Right lobe of liver (tissue), 4 donors: ENCODE measurements at regions not wholly inside any gene's neighbourhood (a gene's known extent, or its start where the extent isn't known, plus 50 kb on each side); places are given as distances from the start of the nearest gene placed in this dataset.

Experiments
- CTCF ChIP-seq, 4 donors: fragments of 200-600 bp in 3 of 4; fragments of 450-650 bp in 1 of 4; IDR thresholded peaks; one replicate each; pipeline versions ENCODE4 v1.5.1 to v1.8.0; 2016 to 2022; ENCODE audit warnings: antibody characterized with exemption in 4 of 4, mild to moderate bottlenecking in 2 of 4
- POLR2A ChIP-seq: fragments of 450-650 bp; IDR thresholded peaks from one replicate; pipeline ENCODE4 v1.6.1; 2017; ENCODE audit warnings: antibody characterized with exemption, mild to moderate bottlenecking
- donor health status: DM: no; HTN: no; CAD: no.
- donor health status: DM: no; HTN: no; CAD: no.
- donor health status: DM: no; HTN: yes; CAD: no.

DNA sequence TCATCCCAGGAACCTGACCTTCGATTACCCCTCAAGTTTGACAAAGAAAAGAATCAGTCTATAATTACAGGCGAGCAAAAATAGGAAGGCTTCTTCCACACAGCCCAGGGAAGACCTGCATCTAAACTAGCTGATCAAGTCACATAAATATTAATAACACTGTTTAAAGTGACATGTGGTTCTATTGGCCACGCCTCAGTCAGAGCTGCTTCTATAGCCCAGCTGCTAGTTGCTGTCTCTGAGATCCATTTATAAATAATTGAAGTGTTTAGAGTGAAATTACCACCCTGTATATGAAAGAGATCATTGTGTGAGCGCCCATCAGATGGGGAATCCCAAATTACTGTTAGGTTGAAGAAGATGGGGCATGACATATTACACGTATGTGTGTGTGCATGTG is 426.0 kb downstream of the CDH2 start:
- no peak for TF ChIP-seq CTCF (IDR thresholded peaks at IDR 0.05)
- TF ChIP-seq POLR2A, result no peak
